PC-3 (cell line): ENCODE measurements at regions not wholly inside any gene's neighbourhood (a gene's known extent, or its start where the extent isn't known, plus 50 kb on each side); places are given as distances from the start of the nearest gene placed in this dataset.

Experiments used
- EZH2 ChIP-seq: fragments of 300-600 bp; sonication (generic); IDR thresholded peaks from one replicate; pipeline ENCODE4 v1.6.1; 2017; ENCODE audit warnings: antibody characterized with exemption, mild to moderate bottlenecking, low read length; ENCODE audit not compliant: unreplicated experiment
- TF ChIP-seq, protein P1 (sequence below): fragments of 300-600 bp; sonication (generic); conservative IDR thresholded peaks from 2 replicates; pipeline ENCODE4 v1.5.1; 2017; ENCODE audit warnings: antibody characterized with exemption, low read depth, mild to moderate bottlenecking, low read length

DNA sequence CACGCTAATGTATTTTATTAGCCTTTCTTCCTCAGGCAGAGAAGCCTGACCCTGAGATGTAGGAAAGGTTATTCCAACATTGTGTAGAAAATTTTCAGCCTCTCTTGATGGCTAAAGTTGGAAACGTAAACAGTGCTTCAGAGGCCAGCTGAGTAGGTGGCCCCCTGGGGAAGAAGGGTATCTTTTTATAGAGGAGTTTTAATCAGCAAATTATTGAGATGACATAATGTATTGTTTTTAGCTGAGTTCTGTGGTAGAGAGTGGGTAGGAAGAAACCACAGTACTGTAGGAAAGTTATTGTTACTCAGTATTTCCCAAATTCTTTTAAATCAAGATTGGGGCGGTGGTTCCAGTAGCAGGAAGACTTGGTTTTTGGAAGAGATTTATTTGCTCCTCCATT, 268.8 kb downstream of the DLEU7 start:
- TF ChIP-seq, protein P1, sequence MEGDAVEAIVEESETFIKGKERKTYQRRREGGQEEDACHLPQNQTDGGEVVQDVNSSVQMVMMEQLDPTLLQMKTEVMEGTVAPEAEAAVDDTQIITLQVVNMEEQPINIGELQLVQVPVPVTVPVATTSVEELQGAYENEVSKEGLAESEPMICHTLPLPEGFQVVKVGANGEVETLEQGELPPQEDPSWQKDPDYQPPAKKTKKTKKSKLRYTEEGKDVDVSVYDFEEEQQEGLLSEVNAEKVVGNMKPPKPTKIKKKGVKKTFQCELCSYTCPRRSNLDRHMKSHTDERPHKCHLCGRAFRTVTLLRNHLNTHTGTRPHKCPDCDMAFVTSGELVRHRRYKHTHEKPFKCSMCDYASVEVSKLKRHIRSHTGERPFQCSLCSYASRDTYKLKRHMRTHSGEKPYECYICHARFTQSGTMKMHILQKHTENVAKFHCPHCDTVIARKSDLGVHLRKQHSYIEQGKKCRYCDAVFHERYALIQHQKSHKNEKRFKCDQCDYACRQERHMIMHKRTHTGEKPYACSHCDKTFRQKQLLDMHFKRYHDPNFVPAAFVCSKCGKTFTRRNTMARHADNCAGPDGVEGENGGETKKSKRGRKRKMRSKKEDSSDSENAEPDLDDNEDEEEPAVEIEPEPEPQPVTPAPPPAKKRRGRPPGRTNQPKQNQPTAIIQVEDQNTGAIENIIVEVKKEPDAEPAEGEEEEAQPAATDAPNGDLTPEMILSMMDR, result no peak
- TF ChIP-seq EZH2, result no peak
